DMS153 treated with DMSO at 0.1 percent for 48 hours (cell line): ENCODE measurements at regions not wholly inside any gene's neighbourhood (a gene's known extent, or its start where the extent isn't known, plus 50 kb on each side); places are given as distances from the start of the nearest gene placed in this dataset.
"Not testable (repeated sequence)": the region's sequence is repeated elsewhere in the genome, so short reads cannot be mapped to it uniquely, and the experiment has no call there.

Source experiments
- DNase-seq: peaks from one replicate; lab custom pipeline; 2025; ENCODE audit not compliant: unreplicated experiment; lab: John Stamatoyannopoulos, UW

DNA sequence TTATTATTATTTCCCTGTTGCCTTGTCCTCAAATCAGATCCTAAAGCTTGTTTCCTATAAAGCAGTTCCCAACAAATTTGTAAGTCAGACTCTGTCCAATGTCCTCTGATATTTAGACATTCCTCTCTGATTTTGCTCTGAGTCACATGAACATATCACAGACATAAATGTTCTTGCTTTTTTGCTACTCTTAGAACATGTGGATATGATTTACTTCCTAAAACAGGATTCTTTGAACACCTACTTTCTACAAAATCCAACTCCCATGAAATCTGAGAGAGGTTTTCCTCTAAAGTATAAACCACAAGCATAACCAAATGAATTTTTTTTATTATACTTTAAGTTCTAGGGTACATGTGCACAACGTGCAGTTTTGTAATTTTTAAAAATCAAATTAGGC is 181.3 kb upstream of the SLC38A2 start:
- no peak for DNase-seq

DNA sequence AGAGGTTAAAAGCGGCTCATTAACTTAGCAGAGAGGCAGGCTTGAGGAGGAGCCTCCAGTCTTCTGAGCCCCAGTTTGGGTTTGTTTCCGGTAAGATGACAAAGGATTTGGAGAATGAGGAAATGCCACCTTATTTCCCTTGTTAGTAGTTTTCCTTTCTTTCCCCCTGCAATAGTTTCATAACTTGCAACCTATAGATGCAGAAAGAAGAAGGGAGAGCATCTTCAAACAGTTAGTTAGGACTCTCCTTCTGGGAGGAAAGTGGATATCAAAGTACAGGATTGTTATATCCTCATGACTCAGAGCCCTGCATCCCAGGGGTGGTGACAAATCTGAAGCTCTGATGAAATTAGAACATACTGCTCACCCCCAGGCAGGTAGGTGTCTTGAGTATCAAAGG is 180.7 kb upstream of the SLC38A2 start:
- DNase-seq = no peak

- no peak for DNase-seq
Observed at GRCh38 chr12:46550266-46550879, 177.8 kb upstream of the SLC38A2 start.

DNA sequence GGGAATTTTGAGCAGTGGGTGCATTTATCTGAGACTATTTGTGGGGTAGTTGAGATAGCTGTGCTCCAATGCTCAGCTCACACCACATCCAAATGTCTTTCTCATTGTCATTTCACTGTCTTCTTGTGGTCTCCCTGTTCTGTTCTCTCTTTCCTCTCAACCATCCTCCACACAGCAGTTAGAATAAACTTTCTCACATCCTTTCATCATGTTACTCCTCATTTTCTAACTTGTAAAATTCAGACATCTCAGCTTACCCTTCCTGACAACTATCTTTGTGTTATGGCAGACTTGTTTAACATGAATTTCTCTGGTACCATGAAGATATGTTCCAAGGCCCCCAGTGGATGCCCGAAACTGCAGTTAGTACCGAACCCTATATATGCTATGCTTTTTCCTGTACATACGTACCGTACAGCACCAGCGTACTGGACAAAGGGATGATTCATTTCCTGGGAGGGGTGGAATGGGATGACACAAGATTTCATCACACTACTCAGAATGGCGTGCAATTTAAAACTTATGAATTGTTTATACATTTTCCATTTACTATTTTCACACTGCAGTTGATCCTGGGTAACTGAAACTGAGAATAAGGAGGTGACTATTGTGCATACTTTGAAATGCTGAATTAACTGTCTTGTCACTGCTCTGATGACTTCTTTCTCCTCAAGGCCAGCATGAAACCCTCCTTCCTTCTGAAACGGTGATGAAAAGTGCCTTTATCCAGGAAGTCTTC is 177.1 kb upstream of the SLC38A2 start:
- DNase-seq = no peak

GRCh38 chr12:46548605-46549071 is 176.1 kb upstream of the SLC38A2 start:
- DNase-seq = no peak

DNA sequence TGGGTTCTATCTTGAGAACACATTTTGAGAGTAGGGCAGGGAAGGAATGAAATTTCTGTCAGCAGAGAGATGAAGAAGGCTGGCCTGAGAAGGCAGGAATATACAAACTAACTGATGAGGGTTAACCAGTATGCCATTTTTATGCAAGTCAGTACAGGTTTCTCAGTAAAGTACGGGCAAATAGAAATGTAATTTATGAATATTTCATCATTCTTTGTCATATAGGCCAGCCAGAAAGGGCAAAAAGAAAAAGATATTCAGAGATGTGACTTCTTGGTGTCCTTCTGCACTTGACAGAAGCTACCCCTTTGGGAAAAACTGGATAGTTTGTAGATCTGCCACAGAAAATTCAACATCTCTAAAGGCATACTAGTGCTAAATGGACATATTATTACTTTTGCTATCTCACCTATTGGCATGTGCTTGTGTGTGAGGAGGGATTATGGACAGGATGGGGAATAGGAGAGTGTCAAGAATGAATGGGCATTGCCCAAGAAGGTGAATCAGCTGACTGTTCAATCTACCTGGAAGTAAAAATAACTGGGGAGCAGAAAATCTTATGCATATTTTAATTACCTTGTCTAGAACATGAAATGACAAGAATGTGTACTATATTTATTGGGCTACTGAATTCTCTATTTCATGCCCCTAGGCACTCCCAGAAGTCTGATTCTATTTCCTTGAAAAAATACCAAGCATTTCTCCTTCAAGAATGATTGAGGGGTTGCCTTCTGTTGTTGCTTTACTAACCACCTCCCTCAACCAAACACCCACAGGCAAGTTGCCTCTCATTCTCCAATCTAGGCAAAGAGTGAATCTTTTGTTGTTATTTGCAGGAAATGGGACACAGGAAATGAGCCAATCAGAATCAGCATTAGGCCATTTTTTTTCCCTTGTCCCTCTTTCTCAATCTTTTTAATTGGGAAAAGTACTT is 175.1 kb upstream of the SLC38A2 start:
- no peak for DNase-seq

- no peak for DNase-seq
Observed at GRCh38 chr12:46546634-46547273, 174.2 kb upstream of the SLC38A2 start.

DNA sequence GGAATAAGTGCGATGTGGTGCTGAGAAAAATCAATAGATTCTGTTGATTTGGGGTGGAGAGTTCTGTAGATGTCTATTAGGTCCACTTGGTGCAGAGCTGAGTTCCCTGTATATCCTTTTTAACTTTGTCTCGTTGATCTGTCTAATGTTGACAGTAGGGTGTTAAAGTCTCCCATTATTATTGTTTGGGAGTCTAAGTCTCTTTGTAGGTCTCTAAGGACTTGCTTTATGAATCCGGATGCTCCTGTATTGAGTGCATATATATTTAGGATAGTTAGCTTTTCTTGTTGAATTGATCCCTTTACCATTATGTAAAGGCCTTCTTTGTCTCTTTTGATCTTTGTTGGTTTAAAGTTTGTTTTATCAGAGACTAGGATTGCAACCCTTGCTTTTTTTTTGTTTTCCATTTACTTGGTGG is 170.8 kb upstream of the SLC38A2 start:
- DNase-seq = not testable (repeated sequence)

DNA sequence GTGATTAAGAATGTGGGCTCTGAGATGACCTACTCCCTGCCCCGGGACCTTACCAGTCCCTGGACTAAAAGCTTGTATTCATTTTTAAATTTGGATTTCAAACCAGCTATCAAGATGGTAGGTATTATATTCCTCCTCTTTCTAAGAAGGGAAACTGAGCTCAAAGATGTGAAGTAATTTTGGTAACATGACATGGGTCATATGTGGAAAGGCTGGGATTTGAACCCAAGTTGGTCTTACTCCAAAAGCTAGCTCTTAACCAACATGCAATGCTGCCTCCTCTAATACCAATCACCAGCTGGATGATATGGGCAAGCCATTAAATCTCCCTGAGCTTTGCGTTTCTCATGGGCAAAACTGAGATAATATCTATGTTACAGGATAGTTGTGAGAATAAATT is 166.4 kb upstream of the SLC38A2 start:
- DNase-seq = no peak

- no peak for DNase-seq
Observed at GRCh38 chr12:46537387-46537955, 164.9 kb upstream of the SLC38A2 start.

- not testable (repeated sequence) for DNase-seq
Observed at GRCh38 chr12:46536316-46536715, 163.7 kb upstream of the SLC38A2 start.

GRCh38 chr12:46535907-46536306 is 163.3 kb upstream of the SLC38A2 start:
- DNase-seq = no peak

- no peak for DNase-seq
Observed at GRCh38 chr12:46535376-46535775, 162.8 kb upstream of the SLC38A2 start.

DNA sequence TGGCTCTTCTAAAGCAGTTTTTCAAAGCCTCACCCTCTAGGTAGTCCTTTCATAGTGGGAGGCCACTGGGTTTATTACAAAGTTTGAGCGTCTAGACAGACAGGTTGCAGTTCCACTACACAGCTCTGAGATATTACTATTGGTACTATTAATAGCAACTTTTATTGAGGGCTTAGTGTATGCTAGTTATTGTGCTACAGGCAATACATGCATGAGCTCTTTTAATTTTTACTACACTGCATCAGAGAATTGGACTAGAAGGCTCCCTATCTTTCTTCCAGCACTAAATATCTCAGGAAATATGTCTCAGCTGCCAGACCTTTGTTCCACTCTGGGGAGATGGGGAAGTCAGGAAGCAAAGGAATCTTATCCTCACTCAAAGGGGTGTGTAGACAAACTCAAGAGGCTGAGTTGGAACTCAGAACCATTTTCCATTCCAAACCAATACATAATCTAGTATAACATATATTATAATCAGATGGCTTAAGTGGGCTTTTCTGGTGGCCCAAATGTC is 161.8 kb upstream of the SLC38A2 start:
- DNase-seq = no peak

GRCh38 chr12:46533723-46534122 is 161.2 kb upstream of the SLC38A2 start:
- no peak for DNase-seq

DNA sequence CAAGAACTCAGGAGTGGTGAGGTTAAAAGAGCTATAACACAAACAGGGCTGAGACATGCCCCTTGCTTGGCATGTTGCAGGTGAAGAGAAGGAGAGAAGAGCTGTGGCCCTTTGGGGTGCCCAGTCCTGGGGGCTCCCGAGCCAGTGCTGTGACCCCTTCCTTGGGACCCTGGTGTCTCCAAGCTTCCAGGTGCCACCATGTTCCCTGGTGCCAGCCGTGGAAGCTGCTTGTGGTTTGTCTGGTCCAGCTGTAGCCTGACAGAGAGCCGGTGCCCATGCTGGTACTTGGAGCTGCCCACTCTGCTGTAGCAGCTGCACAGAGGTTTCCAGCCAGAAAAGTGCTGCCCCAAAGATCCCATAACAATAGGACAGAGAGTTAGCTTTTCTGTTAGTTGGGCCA is 159.2 kb upstream of the SLC38A2 start:
- DNase-seq = no peak

DNA sequence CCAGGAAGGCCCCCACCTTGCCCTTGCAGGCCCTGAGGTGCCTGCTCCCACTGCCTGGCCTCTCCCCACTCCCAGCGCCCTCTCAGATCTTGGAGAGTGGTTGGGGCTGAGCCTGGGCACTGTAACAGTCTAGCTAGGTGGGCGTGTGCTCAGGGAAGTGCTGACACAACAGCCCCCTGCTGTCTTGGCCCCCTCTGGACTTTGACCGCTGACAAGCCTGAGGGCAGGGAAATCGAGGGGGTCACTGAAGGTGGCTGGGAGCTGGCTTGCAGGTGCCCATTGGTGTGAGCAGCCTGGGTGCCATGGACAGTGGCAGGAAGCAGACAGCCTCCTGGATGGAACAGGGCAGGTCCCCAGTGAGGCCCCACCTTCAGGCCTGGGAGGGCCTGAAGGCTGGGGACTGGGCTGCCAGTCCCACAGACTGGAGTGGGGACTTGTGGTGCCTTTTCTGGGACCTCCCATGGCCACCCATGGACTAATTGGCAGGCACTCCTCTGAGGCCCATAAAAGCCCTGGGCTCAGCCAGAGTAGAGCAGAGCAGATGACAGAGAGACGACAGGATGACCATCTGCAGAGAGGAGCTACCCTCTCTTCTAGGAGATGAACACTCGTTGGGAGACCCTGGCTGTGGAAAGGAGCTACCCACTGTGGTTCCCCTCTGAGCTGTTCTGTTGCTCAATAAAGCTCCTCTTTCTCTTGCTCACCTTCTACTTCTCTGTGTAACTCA is 158.6 kb upstream of the SLC38A2 start:
- DNase-seq = no peak

DNA sequence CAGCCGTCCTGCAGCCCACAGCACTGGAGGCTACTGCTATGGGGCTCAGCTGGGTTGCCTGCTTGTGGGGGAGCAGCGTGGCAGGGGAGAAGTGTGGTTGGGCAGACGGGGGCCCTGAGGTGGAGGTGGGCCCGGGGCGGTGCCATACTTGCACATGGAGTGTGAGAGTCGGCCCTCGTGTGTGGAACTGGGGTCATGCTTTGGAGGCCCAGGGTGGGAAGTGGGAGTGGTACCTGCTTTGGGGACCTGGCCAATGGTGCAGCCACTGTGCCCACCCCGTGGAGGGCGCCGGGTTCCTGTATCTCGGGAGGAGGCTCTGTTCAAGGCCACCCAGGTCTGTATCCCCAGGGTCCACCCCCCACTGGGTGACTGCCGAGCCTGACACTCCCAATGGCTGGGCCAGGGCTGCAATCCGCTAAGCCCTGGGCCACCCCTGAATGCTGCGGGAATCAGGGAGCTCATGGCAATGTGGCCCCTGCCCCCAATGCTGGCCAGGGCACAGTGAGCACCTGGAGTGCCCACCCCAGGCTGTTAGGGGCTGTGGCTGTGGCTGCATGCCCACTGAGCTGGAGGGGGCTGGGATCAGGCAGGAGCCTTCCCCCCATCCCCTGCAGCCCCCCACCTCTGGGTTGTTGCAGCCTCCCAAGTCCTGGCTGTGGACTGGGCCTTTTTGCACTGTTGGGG is 157.9 kb upstream of the SLC38A2 start:
- no peak for DNase-seq

- DNase-seq = no peak
Observed at GRCh38 chr12:46526233-46526632, 153.7 kb upstream of the SLC38A2 start.
